GOT3 (cell line): ENCODE measurements at regions not wholly inside any gene's neighbourhood (a gene's known extent, or its start where the extent isn't known, plus 50 kb on each side); places are given as distances from the start of the nearest gene placed in this dataset.

Experiments
- DNase-seq: peaks from one replicate; lab custom pipeline; 2025; ENCODE audit warnings: mixed read lengths; lab: John Stamatoyannopoulos, UW

- DNase-seq, result no peak
Measured at GRCh38 chr5:145189746-145190145, 645.4 kb downstream of the PRELID2 start.

GRCh38 chr5:145180371-145180770 is 654.8 kb downstream of the PRELID2 start:
- DNase-seq, result no peak

- no peak for DNase-seq
Measured at GRCh38 chr5:145178641-145179523, 656.3 kb downstream of the PRELID2 start.

GRCh38 chr5:145176041-145176440 is 659.1 kb downstream of the PRELID2 start:
- DNase-seq, result no peak

GRCh38 chr5:145166110-145166509 is 669.0 kb downstream of the PRELID2 start:
- DNase-seq, result no peak

- DNase-seq, result no peak
Measured at GRCh38 chr5:145163876-145164275, 671.3 kb downstream of the PRELID2 start.

GRCh38 chr5:145162626-145163025 is 672.5 kb downstream of the PRELID2 start:
- no peak for DNase-seq

- DNase-seq, result no peak
Measured at GRCh38 chr5:145161391-145161790, 673.8 kb downstream of the PRELID2 start.

- no peak for DNase-seq
Measured at GRCh38 chr5:145160679-145161078, 674.5 kb downstream of the PRELID2 start.

GRCh38 chr5:145158730-145159129 is 676.4 kb downstream of the PRELID2 start:
- no peak for DNase-seq

- DNase-seq, result no peak
Measured at GRCh38 chr5:145157841-145158240, 677.3 kb downstream of the PRELID2 start.

GRCh38 chr5:145141534-145141933 is 693.6 kb downstream of the PRELID2 start:
- no peak for DNase-seq

GRCh38 chr5:145130996-145131395 is 704.1 kb downstream of the PRELID2 start:
- DNase-seq, result no peak

GRCh38 chr5:145129797-145130196 is 705.3 kb downstream of the PRELID2 start:
- no peak for DNase-seq

GRCh38 chr5:145124806-145125205 is 710.3 kb downstream of the PRELID2 start:
- DNase-seq, result no peak

GRCh38 chr5:145118611-145119010 is 716.5 kb downstream of the PRELID2 start:
- DNase-seq, result no peak

- no peak for DNase-seq
Measured at GRCh38 chr5:145118127-145118526, 717.0 kb downstream of the PRELID2 start.

- no peak for DNase-seq
Measured at GRCh38 chr5:145117285-145117684, 717.9 kb downstream of the PRELID2 start.

GRCh38 chr5:145111420-145111819 is 723.7 kb downstream of the PRELID2 start:
- no peak for DNase-seq

GRCh38 chr5:145110834-145111233 is 724.3 kb downstream of the PRELID2 start:
- no peak for DNase-seq

GRCh38 chr5:145110181-145110580 is 725.0 kb downstream of the PRELID2 start:
- no peak for DNase-seq

GRCh38 chr5:145105384-145105783 is 729.8 kb downstream of the PRELID2 start:
- DNase-seq, result no peak

GRCh38 chr5:145104106-145104505 is 731.0 kb downstream of the PRELID2 start:
- DNase-seq, result no peak

- no peak for DNase-seq
Measured at GRCh38 chr5:145101246-145101645, 733.9 kb downstream of the PRELID2 start.
